ENCODE measurements at regions not wholly inside any gene's neighbourhood (a gene's known extent, or its start where the extent isn't known, plus 50 kb on each side); places are given as distances from the start of the nearest gene placed in this dataset.
A peak's percentile ranks its signal among the peaks of the same experiment; 100 is the strongest.
"Not testable (repeated sequence)": the region's sequence is repeated elsewhere in the genome, so short reads cannot be mapped to it uniquely, and the experiment has no call there.

DNA sequence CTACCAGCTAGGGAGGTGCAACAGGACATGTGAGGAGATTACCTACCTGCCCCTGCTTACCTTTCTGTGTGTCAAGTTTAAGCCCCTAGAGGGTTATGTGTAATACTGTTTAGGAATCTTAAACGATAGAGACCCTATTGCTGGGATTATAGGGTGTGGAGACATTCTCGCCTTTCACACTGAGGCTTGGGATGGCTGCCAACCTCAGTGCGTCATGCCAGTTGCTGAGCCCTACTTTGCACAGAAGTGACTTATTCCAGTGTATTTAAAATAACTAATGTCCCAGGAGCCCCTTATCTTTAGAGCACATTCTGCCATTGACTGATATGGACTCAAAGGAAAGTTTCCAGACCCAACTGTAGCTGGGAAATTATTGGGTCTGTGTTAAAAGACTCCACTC, 76.6 kb upstream of the XPA start:
- TF ChIP-seq, protein P1, sequence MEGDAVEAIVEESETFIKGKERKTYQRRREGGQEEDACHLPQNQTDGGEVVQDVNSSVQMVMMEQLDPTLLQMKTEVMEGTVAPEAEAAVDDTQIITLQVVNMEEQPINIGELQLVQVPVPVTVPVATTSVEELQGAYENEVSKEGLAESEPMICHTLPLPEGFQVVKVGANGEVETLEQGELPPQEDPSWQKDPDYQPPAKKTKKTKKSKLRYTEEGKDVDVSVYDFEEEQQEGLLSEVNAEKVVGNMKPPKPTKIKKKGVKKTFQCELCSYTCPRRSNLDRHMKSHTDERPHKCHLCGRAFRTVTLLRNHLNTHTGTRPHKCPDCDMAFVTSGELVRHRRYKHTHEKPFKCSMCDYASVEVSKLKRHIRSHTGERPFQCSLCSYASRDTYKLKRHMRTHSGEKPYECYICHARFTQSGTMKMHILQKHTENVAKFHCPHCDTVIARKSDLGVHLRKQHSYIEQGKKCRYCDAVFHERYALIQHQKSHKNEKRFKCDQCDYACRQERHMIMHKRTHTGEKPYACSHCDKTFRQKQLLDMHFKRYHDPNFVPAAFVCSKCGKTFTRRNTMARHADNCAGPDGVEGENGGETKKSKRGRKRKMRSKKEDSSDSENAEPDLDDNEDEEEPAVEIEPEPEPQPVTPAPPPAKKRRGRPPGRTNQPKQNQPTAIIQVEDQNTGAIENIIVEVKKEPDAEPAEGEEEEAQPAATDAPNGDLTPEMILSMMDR (IDR thresholded peaks at IDR 0.05) = no peak
- TF ChIP-seq POLR2A (IDR thresholded peaks at IDR 0.05) = no peak
- H3K4me3 ChIP-seq (ENCODE audit: low read depth, poor library complexity, severe bottlenecking) = no peak overlapping the region
- DNase-seq (ENCODE audit: low spot score in 2 of 2) = no peak
- intact Hi-C loops (cut with DNase I; ENCODE audit: low total_unique reads) = no loop called here
- whole genome bisulfite sequencing, 2 donors = 6 to 33% methylated on average over 3 of the region's 3 CpGs

DNA sequence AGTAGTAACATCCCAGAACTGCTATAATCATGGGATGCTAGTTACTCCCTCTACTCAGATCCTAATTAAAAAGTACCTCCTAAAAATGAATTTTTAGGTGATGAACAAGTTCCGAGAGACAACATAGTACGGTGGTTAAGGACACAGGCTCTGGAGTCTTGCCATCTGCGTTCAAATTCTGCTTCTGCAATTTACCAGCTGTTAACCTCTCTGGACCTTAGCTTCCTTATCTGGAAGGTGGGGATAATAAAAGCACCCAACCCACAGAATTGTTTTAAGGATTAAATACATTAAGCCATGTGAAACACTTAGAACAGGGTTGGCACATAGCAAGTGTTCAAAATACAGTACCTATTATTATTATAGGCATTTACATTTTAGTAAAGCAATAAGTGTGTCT, 77.5 kb upstream of the XPA start:
- H3K4me3 ChIP-seq (ENCODE audit: low read depth, poor library complexity, severe bottlenecking) = no peak overlapping the region
- no peak for TF ChIP-seq POLR2A (IDR thresholded peaks at IDR 0.05)
- TF ChIP-seq, protein P1 (IDR thresholded peaks at IDR 0.05) = no peak
- DNase-seq (ENCODE audit: low spot score in 2 of 2) = no peak
- intact Hi-C loops (cut with DNase I; ENCODE audit: low total_unique reads) = no loop called here
- 77 to 89% methylated on average over 3 of the region's 3 CpGs for WGBS, 2 donors

DNA sequence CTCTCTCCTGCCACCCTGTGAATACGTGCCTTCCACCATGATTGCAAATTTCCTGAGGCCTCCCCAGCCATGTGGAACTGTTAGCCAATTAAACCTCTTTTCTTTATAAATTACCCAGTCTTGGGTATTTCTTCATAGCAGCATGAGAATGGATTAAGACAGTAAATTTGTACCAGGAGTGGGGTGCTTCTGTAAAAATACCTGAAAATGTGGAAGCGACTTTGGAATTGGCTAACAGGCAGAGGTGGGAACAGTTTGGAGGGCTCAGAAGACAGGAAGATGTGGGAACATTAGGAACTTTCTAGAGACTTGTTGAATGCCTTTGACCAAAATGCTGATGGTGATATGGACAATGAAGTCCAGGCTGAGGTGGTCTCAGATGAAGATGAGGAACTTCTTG, 74.3 kb upstream of the FOXE1 start:
- H3K4me3 ChIP-seq (ENCODE audit: low read depth, poor library complexity, severe bottlenecking); DNase-seq (ENCODE audit: low spot score in 2 of 2); intact Hi-C loops (cut with DNase I; ENCODE audit: low total_unique reads): not testable (repeated sequence)
- 88 to 91% methylated on average over 2 of the region's 2 CpGs for WGBS, 2 donors

DNA sequence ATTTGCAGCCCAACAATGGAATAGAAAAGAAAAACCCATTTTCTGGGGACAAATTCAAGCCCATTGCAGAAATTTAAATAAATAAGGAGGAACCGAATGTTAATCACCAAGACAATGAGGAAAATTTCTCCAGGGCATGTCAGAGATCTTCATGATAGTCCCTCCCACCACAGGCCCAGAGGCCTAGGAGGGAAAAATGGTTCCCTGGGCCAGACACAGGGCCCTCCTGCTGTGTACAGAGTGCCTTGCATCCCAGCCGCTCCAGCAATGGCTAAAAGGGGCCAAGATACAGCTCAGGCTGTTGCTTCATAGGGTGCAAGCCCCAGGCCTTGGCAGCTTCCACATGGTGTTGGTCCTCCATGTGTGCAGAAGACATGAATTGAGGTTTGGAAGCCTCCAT, 73.4 kb upstream of the FOXE1 start:
- TF ChIP-seq, protein P1 (IDR thresholded peaks at IDR 0.05) = no peak
- no peak for TF ChIP-seq POLR2A (IDR thresholded peaks at IDR 0.05)
- DNase-seq (ENCODE audit: low spot score in 2 of 2) = no peak
- H3K4me3 ChIP-seq (ENCODE audit: low read depth, poor library complexity, severe bottlenecking) = no peak overlapping the region
- intact Hi-C loops (cut with DNase I; ENCODE audit: low total_unique reads) = no loop called here
- 89 to 91% methylated on average over 2 of the region's 2 CpGs for WGBS, 2 donors

DNA sequence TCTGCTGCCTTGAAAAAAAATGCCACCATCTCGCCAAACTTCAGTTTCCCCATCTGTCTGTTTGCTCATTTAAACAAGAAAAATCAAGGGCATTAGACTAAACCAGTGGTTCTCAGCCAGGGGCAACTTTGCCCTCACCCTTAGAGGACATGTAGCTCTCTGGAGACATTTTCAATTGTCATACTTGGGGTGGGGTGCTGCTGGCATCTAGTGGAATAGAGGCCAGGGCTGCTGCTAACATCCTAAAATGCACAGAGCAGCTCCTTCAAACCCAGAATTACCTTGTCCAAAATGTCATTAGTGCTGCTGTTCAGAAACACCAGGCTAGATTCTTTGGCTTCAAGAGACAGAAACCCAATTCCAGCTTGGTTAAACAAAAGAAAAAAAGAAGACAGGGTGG, 71.1 kb upstream of the FOXE1 start:
- DNase-seq (ENCODE audit: low spot score in 2 of 2) = no peak
- TF ChIP-seq POLR2A (IDR thresholded peaks at IDR 0.05) = no peak
- TF ChIP-seq, protein P1 (IDR thresholded peaks at IDR 0.05) = no peak
- intact Hi-C loops (cut with DNase I; ENCODE audit: low total_unique reads) = no loop called here
- 29 to 39% methylated on average over 1 of the region's 1 CpG for WGBS, 2 donors
- no peak overlapping the region for H3K4me3 ChIP-seq (ENCODE audit: low read depth, poor library complexity, severe bottlenecking)

DNA sequence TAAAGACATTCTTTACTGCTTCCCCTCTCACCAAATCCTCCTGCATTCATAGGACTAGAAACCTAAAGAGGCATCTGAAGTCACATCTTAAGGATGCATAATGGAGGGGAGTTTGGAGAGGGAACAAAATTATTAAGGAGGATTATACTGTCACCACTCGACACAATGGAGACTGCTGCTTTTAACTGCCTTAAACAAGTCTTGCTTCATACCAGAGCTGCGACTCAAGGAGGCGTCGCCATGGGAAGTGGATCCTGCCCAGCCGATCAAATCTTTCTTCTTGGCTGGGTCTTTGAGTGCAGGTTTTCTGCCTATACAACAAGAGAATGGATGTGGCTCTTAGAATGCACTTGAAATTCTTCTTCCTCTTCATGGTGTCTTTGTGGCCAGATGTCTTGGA, 66.7 kb upstream of the FOXE1 start:
- no peak overlapping the region for H3K4me3 ChIP-seq (ENCODE audit: low read depth, poor library complexity, severe bottlenecking)
- intact Hi-C loops (cut with DNase I; ENCODE audit: low total_unique reads) = no loop called here
- TF ChIP-seq, protein P1 (IDR thresholded peaks at IDR 0.05) = no peak
- TF ChIP-seq POLR2A (IDR thresholded peaks at IDR 0.05) = no peak
- WGBS, 2 donors = 41 to 46% methylated on average over 5 of the region's 5 CpGs
- peak in 1 of 2 donors; percentile 42 for DNase-seq (ENCODE audit: low spot score in 2 of 2)

All from lower leg skin (tissue), 4 donors.